ENCODE measurements at regions not wholly inside any gene's neighbourhood (a gene's known extent, or its start where the extent isn't known, plus 50 kb on each side); places are given as distances from the start of the nearest gene placed in this dataset.
"Not testable (repeated sequence)": the region's sequence is repeated elsewhere in the genome, so short reads cannot be mapped to it uniquely, and the experiment has no call there.

DNA sequence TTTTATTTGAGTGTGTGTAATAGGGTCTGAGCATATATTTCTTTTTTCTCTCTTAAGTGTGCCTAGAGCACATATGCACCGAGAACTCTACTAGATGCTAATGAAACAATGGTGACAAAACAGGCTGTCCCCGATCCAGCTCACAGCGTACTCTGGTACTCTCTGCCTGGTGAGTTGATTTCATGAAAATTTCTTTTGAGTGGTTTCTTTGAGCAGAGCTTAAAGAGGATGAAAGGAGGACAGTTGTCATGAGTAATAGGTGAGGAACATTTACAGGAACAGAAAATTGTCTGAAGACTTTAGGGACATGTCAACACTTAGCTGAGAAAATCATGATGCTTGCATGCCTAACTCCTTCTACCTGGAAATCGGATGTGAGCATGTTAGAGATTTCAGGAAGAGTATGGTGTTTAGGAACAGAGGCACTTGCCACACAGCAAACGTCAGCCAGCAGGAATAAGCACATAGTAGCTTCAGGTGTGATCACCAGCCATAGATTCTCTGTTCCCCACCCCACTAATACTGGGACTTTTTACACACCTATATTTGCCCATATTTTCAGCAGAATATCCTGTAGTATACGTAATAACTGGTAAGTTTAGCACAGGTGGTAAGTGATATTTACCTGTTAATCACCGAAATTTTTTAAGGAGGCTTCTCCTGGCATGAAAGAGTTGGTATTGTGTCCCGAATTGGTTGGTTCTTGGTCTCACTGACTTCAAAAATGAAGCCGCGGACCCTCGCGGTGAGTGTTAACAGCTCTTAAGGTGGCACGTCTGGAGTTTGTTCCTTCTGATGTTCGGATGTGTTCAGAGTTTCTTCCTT is 111.1 kb downstream of the ZNF330 start:
- TF ChIP-seq, protein P1, sequence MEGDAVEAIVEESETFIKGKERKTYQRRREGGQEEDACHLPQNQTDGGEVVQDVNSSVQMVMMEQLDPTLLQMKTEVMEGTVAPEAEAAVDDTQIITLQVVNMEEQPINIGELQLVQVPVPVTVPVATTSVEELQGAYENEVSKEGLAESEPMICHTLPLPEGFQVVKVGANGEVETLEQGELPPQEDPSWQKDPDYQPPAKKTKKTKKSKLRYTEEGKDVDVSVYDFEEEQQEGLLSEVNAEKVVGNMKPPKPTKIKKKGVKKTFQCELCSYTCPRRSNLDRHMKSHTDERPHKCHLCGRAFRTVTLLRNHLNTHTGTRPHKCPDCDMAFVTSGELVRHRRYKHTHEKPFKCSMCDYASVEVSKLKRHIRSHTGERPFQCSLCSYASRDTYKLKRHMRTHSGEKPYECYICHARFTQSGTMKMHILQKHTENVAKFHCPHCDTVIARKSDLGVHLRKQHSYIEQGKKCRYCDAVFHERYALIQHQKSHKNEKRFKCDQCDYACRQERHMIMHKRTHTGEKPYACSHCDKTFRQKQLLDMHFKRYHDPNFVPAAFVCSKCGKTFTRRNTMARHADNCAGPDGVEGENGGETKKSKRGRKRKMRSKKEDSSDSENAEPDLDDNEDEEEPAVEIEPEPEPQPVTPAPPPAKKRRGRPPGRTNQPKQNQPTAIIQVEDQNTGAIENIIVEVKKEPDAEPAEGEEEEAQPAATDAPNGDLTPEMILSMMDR (conservative IDR thresholded peaks at IDR 0.05; ENCODE audit: low read depth, low read length) = no peak
- no peak for DNase-seq (ENCODE audit: low read depth)
- H3K4me3 ChIP-seq (ENCODE audit: low read depth, low read length) = peak overlapping the region; percentile 57

DNA sequence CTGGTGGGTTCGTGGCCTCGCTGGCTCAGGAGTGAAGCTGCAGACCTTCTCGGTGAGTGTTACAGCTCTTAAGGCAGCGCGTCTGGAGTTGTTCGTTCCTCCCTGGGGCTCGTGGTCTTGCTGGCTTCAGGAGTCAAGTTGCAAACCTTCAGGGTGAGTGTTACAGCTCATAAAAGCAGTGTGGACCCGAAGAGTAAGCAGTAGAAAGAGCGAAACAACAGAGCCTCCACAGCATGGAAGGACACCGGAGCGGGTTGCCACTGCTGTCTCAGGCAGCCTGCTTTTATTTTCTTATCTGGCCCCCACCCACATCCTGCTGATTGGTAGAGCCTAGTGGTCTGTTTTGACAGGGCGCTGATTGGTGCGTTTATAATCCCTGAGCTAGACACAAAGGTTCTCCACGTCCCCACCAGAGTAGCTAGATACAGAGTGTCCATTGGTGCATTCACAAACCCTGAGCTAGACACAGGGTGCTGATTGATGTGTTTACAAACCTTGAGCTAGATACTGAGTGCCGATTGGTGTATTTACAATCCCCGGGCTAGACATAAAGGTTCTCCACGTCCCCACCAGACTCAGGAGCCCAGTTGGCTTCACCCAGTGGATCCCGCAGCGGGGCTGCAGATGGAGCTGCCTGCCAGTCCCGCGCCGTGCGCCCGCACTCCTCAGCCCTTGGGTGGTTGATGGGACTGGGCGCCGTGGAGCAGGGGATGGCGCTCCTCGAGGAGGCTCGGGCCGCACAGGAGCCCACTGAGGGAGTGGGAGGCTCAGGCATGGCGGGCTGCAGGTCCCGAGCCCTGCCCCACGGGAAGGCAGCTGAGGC is 111.9 kb downstream of the ZNF330 start:
- H3K4me3 ChIP-seq (ENCODE audit: low read depth, low read length) = peak overlapping the region; percentile 57
- not testable (repeated sequence) for DNase-seq (ENCODE audit: low read depth)

DNA sequence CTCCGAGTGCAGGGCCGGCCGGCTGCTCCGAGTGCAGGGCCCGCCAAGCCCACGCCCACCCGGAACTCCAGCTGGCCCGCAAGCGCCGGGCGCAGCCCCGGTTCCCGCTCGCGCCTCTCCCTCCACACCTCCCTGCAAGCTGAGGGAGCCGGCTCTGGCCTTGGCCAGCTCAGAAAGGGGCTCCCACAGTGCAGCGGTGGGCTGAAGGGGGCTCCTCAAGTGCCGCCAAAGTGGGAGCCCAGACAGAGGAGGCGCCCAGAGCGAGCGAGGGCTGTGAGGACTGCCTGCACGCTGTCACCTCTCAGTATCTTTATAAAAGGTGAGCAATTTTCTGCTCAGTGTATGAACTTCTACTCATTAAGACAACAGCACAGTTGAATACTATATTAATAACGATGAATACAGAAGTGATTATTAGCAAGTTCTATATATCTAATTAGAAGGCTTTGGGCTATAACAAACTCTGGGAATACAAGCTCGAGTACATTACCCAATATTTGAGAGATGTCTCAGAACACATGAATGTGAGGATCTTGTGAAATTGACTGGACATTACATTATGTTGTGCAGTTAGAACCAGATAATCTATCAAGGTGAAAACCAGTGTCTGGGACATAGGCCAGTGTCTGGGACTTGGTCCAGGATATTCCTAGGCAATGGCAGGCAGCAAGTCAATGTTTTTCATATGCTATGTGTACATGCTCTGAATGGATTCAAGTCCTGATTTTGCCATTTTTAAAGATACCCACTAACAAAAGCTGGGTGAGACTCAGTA is 112.9 kb downstream of the ZNF330 start:
- H3K4me3 ChIP-seq (ENCODE audit: low read depth, low read length) = peak overlapping the region; percentile 54
- peak; percentile 52 for DNase-seq (ENCODE audit: low read depth)

DNA sequence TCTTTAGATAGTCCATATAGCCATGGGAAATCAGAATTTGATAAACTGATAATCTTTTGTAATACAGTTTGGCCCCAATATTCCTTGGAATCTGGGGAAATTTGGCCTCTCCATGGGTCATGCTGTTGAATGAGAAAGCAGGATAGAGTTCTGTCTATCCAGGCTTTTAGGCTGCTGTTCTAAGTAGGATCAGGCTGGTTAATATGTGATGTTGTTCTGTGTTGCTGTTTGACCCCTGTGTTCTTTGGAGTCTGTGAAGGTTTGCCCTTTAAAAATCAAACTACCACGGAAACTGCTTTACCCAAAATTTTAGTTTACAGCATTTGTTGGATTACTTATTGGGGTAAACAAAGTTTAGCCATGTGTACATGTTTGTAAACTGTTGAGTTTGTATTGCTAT is 114.5 kb downstream of the ZNF330 start:
- no peak for DNase-seq (ENCODE audit: low read depth)
- no peak overlapping the region for H3K4me3 ChIP-seq (ENCODE audit: low read depth, low read length)
- TF ChIP-seq, protein P1 (conservative IDR thresholded peaks at IDR 0.05; ENCODE audit: low read depth, low read length) = no peak

DNA sequence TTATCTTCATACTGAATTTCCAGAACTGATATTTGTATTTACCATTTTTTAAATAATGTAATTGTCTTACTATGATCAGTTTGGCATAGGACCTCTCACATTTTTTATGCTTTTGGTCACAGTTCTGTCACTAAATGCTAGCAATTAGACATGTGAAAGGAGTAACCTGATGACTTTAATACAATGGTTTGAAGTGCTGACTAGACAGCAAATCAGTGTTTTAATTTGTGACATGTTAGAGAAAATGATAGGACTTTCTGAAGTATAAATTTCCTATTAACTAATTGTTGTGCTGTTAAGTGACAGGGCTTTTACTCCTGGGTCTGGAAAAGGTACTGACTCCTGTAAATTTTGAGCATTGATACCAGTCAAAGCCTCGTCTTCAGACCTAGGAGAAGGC is 117.5 kb downstream of the ZNF330 start:
- TF ChIP-seq, protein P1 (conservative IDR thresholded peaks at IDR 0.05; ENCODE audit: low read depth, low read length) = no peak
- no peak overlapping the region for H3K4me3 ChIP-seq (ENCODE audit: low read depth, low read length)
- DNase-seq (ENCODE audit: low read depth) = no peak

DNA sequence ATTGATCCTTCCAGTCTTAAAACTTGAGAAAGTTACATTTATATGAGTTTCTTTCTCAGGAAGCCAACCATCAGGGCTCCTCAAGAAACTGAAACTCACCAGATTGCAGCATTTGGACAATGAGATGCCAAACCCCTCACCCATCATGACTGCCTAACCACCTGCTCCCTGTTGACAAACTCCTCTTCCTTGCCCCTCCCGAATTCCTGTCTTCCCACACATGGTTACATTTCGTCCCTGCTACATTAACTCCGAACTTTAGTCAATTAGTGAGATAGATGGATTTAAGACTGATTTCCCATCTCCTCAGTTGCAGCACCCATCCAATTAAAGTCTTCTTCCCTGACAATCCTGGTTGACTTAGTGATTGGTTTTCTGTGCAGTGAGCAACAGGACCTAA is 118.7 kb downstream of the ZNF330 start:
- H3K4me3 ChIP-seq (ENCODE audit: low read depth, low read length) = no peak overlapping the region
- peak; percentile 45 for DNase-seq (ENCODE audit: low read depth)
- TF ChIP-seq, protein P1 (conservative IDR thresholded peaks at IDR 0.05; ENCODE audit: low read depth, low read length) = no peak

DNA sequence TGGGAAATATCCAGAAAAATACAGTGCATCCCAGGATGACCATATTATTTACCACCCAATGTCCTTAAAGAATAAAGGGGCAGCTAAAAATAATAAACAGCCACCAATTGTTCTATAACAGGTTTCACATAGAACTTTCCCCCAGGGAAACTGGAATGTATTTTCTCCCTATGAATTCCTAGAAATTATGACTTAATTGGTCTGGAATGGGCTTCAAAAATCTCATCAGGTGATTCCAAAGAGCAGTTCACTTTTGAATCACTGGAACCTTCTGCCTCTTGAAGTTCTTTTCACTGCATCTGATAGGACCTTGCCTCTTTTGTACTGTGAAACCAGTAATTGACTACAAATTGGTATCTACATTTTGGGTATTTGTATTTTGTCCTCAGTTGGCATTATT is 119.3 kb downstream of the ZNF330 start:
- TF ChIP-seq, protein P1 (conservative IDR thresholded peaks at IDR 0.05; ENCODE audit: low read depth, low read length) = no peak
- no peak overlapping the region for H3K4me3 ChIP-seq (ENCODE audit: low read depth, low read length)
- no peak for DNase-seq (ENCODE audit: low read depth)
